Tibial nerve (tissue), 3 donors: ENCODE measurements at regions not wholly inside any gene's neighbourhood (a gene's known extent, or its start where the extent isn't known, plus 50 kb on each side); places are given as distances from the start of the nearest gene placed in this dataset.

Experiments used
- CTCF ChIP-seq, 5 experiments: fragments of 200-600 bp in 3 of 5; fragments of 450-650 bp in 2 of 5; sonication (generic) in 3 of 5; IDR thresholded peaks; one replicate each; pipeline ENCODE4 v1.5.1; 2016 to 2019; ENCODE audit warnings: antibody characterized with exemption in 5 of 5, mild to moderate bottlenecking in 3 of 5, moderate library complexity in 2 of 5
- POLR2A ChIP-seq, 2 donors: fragments of 450-650 bp; IDR thresholded peaks; one replicate each; pipeline ENCODE4 v1.6.1; 2017; ENCODE audit warnings: antibody characterized with exemption in 2 of 2, mild to moderate bottlenecking in 2 of 2, moderate library complexity in 2 of 2

GRCh38 chr20:51175724-51176123 lies 152.8 kb upstream of the KCNG1 start:
- TF ChIP-seq CTCF (IDR thresholded peaks at IDR 0.05), result no peak
- no peak for TF ChIP-seq POLR2A (IDR thresholded peaks at IDR 0.05)
